ENCODE measurements at regions not wholly inside any gene's neighbourhood (a gene's known extent, or its start where the extent isn't known, plus 50 kb on each side); places are given as distances from the start of the nearest gene placed in this dataset.

- no peak for TF ChIP-seq CTCF (IDR thresholded peaks at IDR 0.05; ENCODE audit: low read depth, low read length, poor library complexity, severe bottlenecking)
- TF ChIP-seq EZH2phosphoT487 (IDR thresholded peaks at IDR 0.05; ENCODE audit: borderline replicate concordance, low read length), result no peak
These were observed 182.0 kb upstream of the C21orf91 start for GRCh38 chr21:18000981-18001686.

All from DOHH2 (cell line).